ENCODE measurements at regions not wholly inside any gene's neighbourhood (a gene's known extent, or its start where the extent isn't known, plus 50 kb on each side); places are given as distances from the start of the nearest gene placed in this dataset.

DNA sequence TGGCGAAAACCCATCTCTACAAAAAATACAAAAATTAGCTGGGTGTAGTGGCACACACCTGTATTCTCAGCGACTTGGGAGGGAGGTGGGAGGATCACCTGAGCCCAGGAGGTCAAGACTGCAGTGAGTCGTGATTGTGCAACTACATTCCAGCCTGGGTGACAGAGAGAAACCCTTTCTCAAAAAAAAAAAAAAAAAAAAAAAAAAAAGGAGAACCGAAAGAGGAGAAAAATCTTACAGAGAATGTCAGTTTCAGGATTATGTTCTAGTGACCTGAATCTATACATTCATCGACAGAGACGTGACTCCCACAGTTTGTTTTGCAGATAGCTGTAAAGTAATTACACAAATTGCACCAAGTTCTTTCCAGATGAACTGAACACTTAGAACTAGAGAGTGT lies 187.8 kb downstream of the FTCDNL1 start:
- Histone ChIP-seq H3K36me3 (ENCODE audit: control insufficient read depth, insufficient read depth, low read length) (no peaks in the 10 kb centered on the region), H3K27me3 (ENCODE audit: control insufficient read depth, insufficient read depth, low read length) (no peaks in the 10 kb centered on the region), H3K4me3 (ENCODE audit: low read depth, low read length) (no peak overlapping the region)
- TF ChIP-seq, protein P1, sequence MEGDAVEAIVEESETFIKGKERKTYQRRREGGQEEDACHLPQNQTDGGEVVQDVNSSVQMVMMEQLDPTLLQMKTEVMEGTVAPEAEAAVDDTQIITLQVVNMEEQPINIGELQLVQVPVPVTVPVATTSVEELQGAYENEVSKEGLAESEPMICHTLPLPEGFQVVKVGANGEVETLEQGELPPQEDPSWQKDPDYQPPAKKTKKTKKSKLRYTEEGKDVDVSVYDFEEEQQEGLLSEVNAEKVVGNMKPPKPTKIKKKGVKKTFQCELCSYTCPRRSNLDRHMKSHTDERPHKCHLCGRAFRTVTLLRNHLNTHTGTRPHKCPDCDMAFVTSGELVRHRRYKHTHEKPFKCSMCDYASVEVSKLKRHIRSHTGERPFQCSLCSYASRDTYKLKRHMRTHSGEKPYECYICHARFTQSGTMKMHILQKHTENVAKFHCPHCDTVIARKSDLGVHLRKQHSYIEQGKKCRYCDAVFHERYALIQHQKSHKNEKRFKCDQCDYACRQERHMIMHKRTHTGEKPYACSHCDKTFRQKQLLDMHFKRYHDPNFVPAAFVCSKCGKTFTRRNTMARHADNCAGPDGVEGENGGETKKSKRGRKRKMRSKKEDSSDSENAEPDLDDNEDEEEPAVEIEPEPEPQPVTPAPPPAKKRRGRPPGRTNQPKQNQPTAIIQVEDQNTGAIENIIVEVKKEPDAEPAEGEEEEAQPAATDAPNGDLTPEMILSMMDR (IDR thresholded peaks at IDR 0.05; ENCODE audit: insufficient read depth, low read length, poor library complexity, severe bottlenecking): no peak
- no peak for DNase-seq (ENCODE audit: low read depth)

DNA sequence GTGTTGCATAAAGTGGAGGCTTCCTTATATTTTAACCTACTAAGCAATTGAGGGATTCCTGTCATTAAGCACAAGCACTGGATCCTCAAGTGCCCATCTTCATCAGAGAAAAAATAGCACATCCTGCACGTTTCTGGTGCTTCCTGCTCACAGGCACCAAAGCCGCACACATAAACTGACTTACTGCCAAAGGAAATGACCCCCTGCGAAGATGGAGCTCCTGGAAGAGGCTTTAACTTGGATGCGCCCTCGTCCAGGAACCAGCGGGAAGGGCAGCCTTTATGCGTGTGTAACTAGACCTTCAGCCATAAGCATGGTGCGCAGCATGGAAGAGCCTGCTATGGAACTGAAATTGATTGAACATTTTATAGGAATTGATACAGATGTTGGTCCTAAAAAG lies 188.7 kb downstream of the FTCDNL1 start:
- no peak overlapping the region for H3K4me3 ChIP-seq (ENCODE audit: low read depth, low read length)
- no peak for DNase-seq (ENCODE audit: low read depth)
- H3K36me3 ChIP-seq (ENCODE audit: control insufficient read depth, insufficient read depth, low read length): no peaks in the 10 kb centered on the region
- H3K27me3 ChIP-seq (ENCODE audit: control insufficient read depth, insufficient read depth, low read length): no peaks in the 10 kb centered on the region
- TF ChIP-seq, protein P1 (IDR thresholded peaks at IDR 0.05; ENCODE audit: insufficient read depth, low read length, poor library complexity, severe bottlenecking): no peak

DNA sequence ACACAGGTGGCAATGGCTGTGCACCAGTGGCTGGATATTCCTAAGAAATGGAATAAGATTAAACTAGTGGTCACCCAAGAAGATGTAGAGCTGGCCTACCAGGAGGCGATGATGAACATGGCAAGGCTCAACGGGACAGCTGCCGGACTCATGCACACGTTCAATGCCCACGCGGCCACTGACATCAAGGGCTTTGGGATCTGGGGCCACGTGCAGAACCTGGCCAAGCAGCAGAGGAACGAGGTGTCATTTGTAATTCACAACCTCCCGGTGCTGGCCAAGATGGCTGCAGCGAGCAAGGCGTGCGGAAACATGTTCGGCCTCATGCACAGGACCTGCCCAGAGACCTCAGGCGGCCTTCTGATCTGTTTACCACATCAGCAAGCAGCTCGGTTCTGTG lies 190.8 kb downstream of the FTCDNL1 start:
- TF ChIP-seq, protein P1 (IDR thresholded peaks at IDR 0.05; ENCODE audit: insufficient read depth, low read length, poor library complexity, severe bottlenecking): no peak
- no peaks in the 10 kb centered on the region for H3K36me3 ChIP-seq (ENCODE audit: control insufficient read depth, insufficient read depth, low read length)
- H3K4me3 ChIP-seq (ENCODE audit: low read depth, low read length): no peak overlapping the region
- no peak for DNase-seq (ENCODE audit: low read depth)
- no peaks in the 10 kb centered on the region for H3K27me3 ChIP-seq (ENCODE audit: control insufficient read depth, insufficient read depth, low read length)

DNA sequence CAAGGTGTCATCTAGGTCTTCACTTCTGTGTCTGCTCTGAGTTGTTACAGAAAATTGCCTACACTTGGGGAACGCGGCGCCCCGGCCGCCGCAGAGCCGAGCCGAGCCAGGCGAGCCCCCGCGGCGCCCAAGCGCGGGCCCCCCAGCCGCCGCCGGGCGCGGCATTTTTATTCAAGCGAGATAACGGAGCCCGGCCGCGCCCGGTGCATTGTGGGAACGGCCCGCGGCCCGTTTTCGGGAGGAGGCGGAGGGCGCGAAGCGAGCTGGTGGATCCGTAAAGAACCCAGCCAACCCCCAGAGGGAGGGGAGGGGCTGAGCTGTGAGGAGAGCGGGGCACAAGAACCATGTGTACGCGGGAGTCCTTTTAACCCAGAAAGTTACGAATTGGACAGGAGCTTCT lies 191.8 kb downstream of the FTCDNL1 start:
- no peak for DNase-seq (ENCODE audit: low read depth)
- TF ChIP-seq, protein P1 (IDR thresholded peaks at IDR 0.05; ENCODE audit: insufficient read depth, low read length, poor library complexity, severe bottlenecking): no peak
- no peaks in the 10 kb centered on the region for H3K36me3 ChIP-seq (ENCODE audit: control insufficient read depth, insufficient read depth, low read length)
- no peaks in the 10 kb centered on the region for H3K27me3 ChIP-seq (ENCODE audit: control insufficient read depth, insufficient read depth, low read length)
- peak overlapping the region; percentile 32 for H3K4me3 ChIP-seq (ENCODE audit: low read depth, low read length)

DNA sequence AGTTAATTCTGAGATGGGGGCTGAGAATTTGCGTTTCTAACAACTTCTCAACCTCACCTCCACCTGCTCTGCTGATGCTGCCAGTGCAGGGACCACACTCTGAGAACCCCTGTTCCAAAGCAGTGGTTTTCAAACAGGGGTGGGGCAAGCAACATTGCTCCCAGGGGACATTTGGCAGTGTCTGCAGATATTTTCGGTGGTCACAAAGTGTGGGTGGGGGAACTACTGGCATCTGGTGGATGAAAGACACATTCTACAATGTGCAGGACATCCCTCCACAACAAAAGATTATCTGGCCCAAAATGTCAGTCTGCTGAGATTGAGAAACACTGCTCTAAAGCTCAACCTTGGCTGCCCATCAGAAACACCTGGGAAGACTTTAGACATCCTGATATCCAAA lies 188.7 kb upstream of the SATB2 start:
- no peak for DNase-seq (ENCODE audit: low read depth)
- no peaks in the 10 kb centered on the region for H3K36me3 ChIP-seq (ENCODE audit: control insufficient read depth, insufficient read depth, low read length)
- TF ChIP-seq, protein P1 (IDR thresholded peaks at IDR 0.05; ENCODE audit: insufficient read depth, low read length, poor library complexity, severe bottlenecking): no peak
- H3K27me3 ChIP-seq (ENCODE audit: control insufficient read depth, insufficient read depth, low read length): no peaks in the 10 kb centered on the region
- H3K4me3 ChIP-seq (ENCODE audit: low read depth, low read length): no peak overlapping the region

DNA sequence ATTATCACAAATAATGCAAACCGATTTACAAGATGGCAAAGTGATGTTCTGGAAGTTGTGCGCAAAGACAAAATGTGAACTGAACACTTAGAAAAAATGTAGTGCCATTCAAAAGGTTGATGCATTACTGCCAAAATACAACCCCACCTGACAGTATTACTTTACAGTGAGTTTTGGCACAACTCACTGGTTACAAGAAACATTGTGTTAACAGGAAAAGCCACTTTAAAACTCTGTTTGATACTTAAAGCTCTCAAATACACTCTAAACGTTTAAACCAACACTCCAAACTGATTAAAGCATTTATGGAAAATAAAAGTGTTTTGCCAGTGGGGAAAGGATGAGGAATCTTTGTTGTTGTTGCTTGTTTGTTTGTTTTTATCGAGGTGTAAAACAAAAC lies 173.4 kb upstream of the SATB2 start:
- DNase-seq (ENCODE audit: low read depth): no peak
- Histone ChIP-seq H3K36me3 (ENCODE audit: control insufficient read depth, insufficient read depth, low read length) (no peaks in the 10 kb centered on the region), H3K4me3 (ENCODE audit: low read depth, low read length) (no peak overlapping the region), H3K27me3 (ENCODE audit: control insufficient read depth, insufficient read depth, low read length) (no peaks in the 10 kb centered on the region)
- TF ChIP-seq, protein P1 (IDR thresholded peaks at IDR 0.05; ENCODE audit: insufficient read depth, low read length, poor library complexity, severe bottlenecking): no peak

Data from kidney epithelial cell (primary cell).